SU-DHL-6 (cell line): ENCODE measurements at regions not wholly inside any gene's neighbourhood (a gene's known extent, or its start where the extent isn't known, plus 50 kb on each side); places are given as distances from the start of the nearest gene placed in this dataset.
A peak's percentile ranks its signal among the peaks of the same experiment; 100 is the strongest.

Source experiments
- H2AFZ ChIP-seq: fragments of 200-600 bp; sonication (generic); 2 replicates; pipeline ENCODE4 v1.6.1; 2014; ENCODE audit warnings: low read depth, mild to moderate bottlenecking, moderate library complexity, mixed read lengths, antibody characterized with exemption, low read length; ENCODE audit not compliant: severe bottlenecking
- H3F3A ChIP-seq: fragments of 200-600 bp; shearing (Covaris generic); 2 replicates; pipeline ENCODE4 v1.6.0; 2016; ENCODE audit warnings: antibody characterized with exemption, mild to moderate bottlenecking; ENCODE audit not compliant: insufficient read depth
- H3K27ac ChIP-seq: fragments of 200-600 bp; sonication (generic); 2 replicates; pipeline ENCODE4 v1.5.1; 2016; ENCODE audit warnings: low read depth, mild to moderate bottlenecking, low read length, moderate library complexity, mixed read lengths
- H3K27me3 ChIP-seq: fragments of 200-600 bp; sonication (generic), shearing (Covaris generic); 2 replicates; pipeline ENCODE4 v1.6.0; 2014; ENCODE audit warnings: mild to moderate bottlenecking, low read length
- H3K36me3 ChIP-seq: fragments of 200-600 bp; sonication (generic); 2 replicates; pipeline ENCODE4 v1.6.1; 2014; ENCODE audit warnings: mild to moderate bottlenecking, low read length, mixed read lengths
- H3K4me2 ChIP-seq: fragments of 300-600, 200-600 bp; shearing (Covaris generic), sonication (generic); 2 replicates; pipeline ENCODE4 v1.6.0; 2014; ENCODE audit warnings: low read length, low read depth, mild to moderate bottlenecking; ENCODE audit not compliant: poor library complexity, severe bottlenecking
- H3K4me3 ChIP-seq: fragments of 200-600 bp; sonication (generic); 2 replicates; pipeline ENCODE4 v1.5.1; 2014; ENCODE audit warnings: antibody characterized with exemption, low read length, mild to moderate bottlenecking, mixed read lengths; ENCODE audit not compliant: insufficient read depth, poor library complexity, severe bottlenecking
- H3K79me2 ChIP-seq: fragments of 200-600 bp; sonication (generic); 2 replicates; pipeline ENCODE4 v1.6.1; 2014; ENCODE audit warnings: mild to moderate bottlenecking, low read length, moderate library complexity; ENCODE audit not compliant: insufficient read depth
- H3K9ac ChIP-seq: fragments of 200-600 bp; sonication (generic); 2 replicates; pipeline ENCODE4 v1.7.0; 2014; ENCODE audit warnings: mild to moderate bottlenecking, low read length
- H3K9me2 ChIP-seq: fragments of 200-600 bp; sonication (generic); replicated peaks from 2 replicates; pipeline ENCODE4 v1.6.1; 2014; ENCODE audit warnings: low read length; ENCODE audit not compliant: insufficient read depth
- H3K9me3 ChIP-seq: fragments of 200-600 bp; sonication (generic); 2 replicates; pipeline ENCODE4 v1.6.1; 2014; ENCODE audit warnings: low read length, mixed read lengths; ENCODE audit not compliant: insufficient read depth
- H4K20me1 ChIP-seq: fragments of 200-600 bp; sonication (generic); 2 replicates; pipeline ENCODE4 v1.6.1; 2014; ENCODE audit warnings: low read depth, mild to moderate bottlenecking, antibody characterized with exemption, low read length, moderate library complexity, mixed read lengths
- EZH2phosphoT487 ChIP-seq: fragments of 200-600 bp; sonication (generic), shearing (Covaris generic); conservative IDR thresholded peaks from 2 replicates; pipeline ENCODE4 v1.6.1; 2018; ENCODE audit warnings: mild to moderate bottlenecking, antibody characterized with exemption, low read length, moderate library complexity, mixed read lengths
- TF ChIP-seq, protein P1 (sequence below): fragments of 200-600 bp; sonication (generic); IDR thresholded peaks from one replicate; pipeline ENCODE4 v1.5.1; 2017; ENCODE audit warnings: antibody characterized with exemption, mild to moderate bottlenecking, low read length, moderate library complexity; ENCODE audit not compliant: insufficient read depth, poor library complexity, severe bottlenecking

DNA sequence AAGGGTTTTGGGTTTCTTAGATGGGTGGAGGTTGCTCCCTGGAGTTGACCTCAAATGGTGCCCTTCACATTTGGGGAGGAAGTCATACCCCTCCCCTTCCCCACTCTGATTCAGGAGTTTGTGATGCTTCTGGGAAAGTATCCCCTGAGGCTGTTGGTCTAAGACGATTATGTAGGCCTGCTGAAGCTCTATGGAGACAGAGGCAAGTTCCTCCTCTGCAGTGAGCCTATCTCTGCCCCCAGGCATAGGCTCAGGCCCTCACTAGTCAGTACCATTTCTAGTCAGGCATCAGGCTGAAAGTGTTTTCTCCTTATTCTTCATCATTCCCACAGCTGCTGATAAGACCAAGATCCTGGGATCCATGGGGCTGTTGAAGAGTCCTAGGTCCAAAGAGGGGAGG is 271.6 kb upstream of the NUDT12 start:
- Histone ChIP-seq H3K4me3 (no peak overlapping the region), H2AFZ (no peak overlapping the region), H3K9ac (no peak overlapping the region), H3K27me3 (no peaks in the 10 kb centered on the region), H3K79me2 (no peaks in the 10 kb centered on the region), H3K36me3 (no peaks in the 10 kb centered on the region), H3K9me3 (no peaks in the 10 kb centered on the region), H4K20me1 (no peaks in the 10 kb centered on the region), H3K27ac (no peak overlapping the region), H3K9me2 (no peaks in the 10 kb centered on the region), H3F3A (no peaks in the 10 kb centered on the region), H3K4me2 (no peak overlapping the region)
- TF ChIP-seq EZH2phosphoT487, result no peak
- TF ChIP-seq, protein P1, sequence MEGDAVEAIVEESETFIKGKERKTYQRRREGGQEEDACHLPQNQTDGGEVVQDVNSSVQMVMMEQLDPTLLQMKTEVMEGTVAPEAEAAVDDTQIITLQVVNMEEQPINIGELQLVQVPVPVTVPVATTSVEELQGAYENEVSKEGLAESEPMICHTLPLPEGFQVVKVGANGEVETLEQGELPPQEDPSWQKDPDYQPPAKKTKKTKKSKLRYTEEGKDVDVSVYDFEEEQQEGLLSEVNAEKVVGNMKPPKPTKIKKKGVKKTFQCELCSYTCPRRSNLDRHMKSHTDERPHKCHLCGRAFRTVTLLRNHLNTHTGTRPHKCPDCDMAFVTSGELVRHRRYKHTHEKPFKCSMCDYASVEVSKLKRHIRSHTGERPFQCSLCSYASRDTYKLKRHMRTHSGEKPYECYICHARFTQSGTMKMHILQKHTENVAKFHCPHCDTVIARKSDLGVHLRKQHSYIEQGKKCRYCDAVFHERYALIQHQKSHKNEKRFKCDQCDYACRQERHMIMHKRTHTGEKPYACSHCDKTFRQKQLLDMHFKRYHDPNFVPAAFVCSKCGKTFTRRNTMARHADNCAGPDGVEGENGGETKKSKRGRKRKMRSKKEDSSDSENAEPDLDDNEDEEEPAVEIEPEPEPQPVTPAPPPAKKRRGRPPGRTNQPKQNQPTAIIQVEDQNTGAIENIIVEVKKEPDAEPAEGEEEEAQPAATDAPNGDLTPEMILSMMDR, result no peak

DNA sequence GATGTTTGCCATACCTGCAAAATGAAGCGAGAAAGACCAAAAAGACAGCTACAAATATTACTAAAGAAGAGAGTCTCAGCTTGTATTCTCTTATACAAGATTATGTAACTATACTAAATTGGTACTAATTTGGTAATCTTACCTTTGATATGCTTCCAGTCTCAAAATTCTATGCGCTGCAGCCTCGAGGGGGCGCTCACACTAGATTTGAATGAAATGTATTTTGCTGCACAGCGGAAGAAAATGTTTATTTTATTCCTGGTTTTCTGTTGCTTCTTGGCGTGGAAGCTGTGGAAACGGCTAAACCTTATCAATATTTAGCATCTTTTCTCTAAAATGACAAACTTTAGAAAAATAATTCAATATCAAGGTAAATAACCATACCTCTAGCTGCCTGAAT is 267.0 kb upstream of the NUDT12 start:
- H3K79me2 ChIP-seq, result no peaks in the 10 kb centered on the region
- no peak for TF ChIP-seq EZH2phosphoT487
- TF ChIP-seq, protein P1, result peak; percentile 33
- H3K27me3 ChIP-seq, result no peaks in the 10 kb centered on the region
- no peaks in the 10 kb centered on the region for H3K9me2 ChIP-seq
- no peak overlapping the region for H2AFZ ChIP-seq
- no peak overlapping the region for H3K4me3 ChIP-seq
- no peak overlapping the region for H3K27ac ChIP-seq
- no peaks in the 10 kb centered on the region for H3K9me3 ChIP-seq
- H4K20me1 ChIP-seq, result no peaks in the 10 kb centered on the region
- no peaks in the 10 kb centered on the region for H3F3A ChIP-seq
- H3K9ac ChIP-seq, result no peak overlapping the region
- H3K36me3 ChIP-seq, result no peaks in the 10 kb centered on the region
- no peak overlapping the region for H3K4me2 ChIP-seq

DNA sequence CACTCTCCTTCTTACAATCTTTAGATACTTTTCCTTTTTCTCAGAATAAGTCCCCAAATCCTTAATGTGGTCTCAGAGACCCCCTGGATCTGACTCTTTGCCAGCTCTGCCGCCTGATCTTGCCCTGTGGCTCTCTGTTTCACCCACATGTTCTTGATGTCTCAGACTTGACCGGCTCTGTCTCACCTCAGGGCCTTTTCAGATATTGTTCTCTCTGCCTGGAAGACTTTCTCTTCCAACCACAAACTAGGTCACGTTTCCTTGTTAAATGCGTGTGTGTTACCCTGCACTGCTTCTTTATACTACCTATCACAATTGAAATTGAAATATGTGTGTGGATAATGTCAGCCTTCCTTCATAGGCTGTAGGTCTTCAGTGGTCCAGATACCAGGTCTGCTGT is 265.4 kb upstream of the NUDT12 start:
- H3F3A ChIP-seq, result no peaks in the 10 kb centered on the region
- H3K9ac ChIP-seq, result no peak overlapping the region
- no peak overlapping the region for H2AFZ ChIP-seq
- no peak overlapping the region for H3K4me3 ChIP-seq
- no peaks in the 10 kb centered on the region for H3K9me3 ChIP-seq
- no peaks in the 10 kb centered on the region for H3K36me3 ChIP-seq
- TF ChIP-seq, protein P1, result no peak
- H4K20me1 ChIP-seq, result no peaks in the 10 kb centered on the region
- H3K4me2 ChIP-seq, result no peak overlapping the region
- no peaks in the 10 kb centered on the region for H3K79me2 ChIP-seq
- H3K27ac ChIP-seq, result no peak overlapping the region
- no peaks in the 10 kb centered on the region for H3K27me3 ChIP-seq
- no peaks in the 10 kb centered on the region for H3K9me2 ChIP-seq

DNA sequence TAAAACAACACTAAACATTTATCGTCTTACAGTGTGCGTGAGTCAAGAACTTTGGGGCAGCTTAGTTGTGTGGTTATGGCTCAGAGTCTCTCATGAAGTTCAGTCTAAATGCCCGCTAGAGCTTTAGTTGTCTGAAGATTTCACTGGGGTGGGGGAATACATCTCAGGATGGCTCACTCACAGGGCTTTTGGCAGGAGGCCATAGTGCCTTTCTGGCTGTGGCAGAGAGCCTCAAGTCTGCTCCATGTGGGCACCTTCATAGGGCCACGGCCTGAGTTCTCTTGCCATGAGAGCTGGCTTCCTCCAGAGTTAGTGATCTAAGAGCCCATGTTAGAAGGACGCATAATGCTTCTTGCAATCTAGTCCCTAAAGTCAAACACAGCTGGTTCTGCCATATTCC is 258.8 kb upstream of the NUDT12 start:
- Histone ChIP-seq H3K4me3 (no peak overlapping the region), H3K79me2 (no peaks in the 10 kb centered on the region), H2AFZ (no peak overlapping the region)

More for the DNA sequence above, 258.8 kb upstream of the NUDT12 start:
- H4K20me1 ChIP-seq, result no peaks in the 10 kb centered on the region
- H3K9ac ChIP-seq, result no peak overlapping the region
- no peaks in the 10 kb centered on the region for H3K36me3 ChIP-seq
- no peak overlapping the region for H3K27ac ChIP-seq
- no peaks in the 10 kb centered on the region for H3K27me3 ChIP-seq
- H3K9me3 ChIP-seq, result no peaks in the 10 kb centered on the region
- no peak for TF ChIP-seq EZH2phosphoT487
- TF ChIP-seq, protein P1, result no peak
- H3F3A ChIP-seq, result no peaks in the 10 kb centered on the region
- no peaks in the 10 kb centered on the region for H3K9me2 ChIP-seq
- H3K4me2 ChIP-seq, result no peak overlapping the region
